ENCODE measurements at regions not wholly inside any gene's neighbourhood (a gene's known extent, or its start where the extent isn't known, plus 50 kb on each side); places are given as distances from the start of the nearest gene placed in this dataset.
"Not testable (repeated sequence)": the region's sequence is repeated elsewhere in the genome, so short reads cannot be mapped to it uniquely, and the experiment has no call there.

DNA sequence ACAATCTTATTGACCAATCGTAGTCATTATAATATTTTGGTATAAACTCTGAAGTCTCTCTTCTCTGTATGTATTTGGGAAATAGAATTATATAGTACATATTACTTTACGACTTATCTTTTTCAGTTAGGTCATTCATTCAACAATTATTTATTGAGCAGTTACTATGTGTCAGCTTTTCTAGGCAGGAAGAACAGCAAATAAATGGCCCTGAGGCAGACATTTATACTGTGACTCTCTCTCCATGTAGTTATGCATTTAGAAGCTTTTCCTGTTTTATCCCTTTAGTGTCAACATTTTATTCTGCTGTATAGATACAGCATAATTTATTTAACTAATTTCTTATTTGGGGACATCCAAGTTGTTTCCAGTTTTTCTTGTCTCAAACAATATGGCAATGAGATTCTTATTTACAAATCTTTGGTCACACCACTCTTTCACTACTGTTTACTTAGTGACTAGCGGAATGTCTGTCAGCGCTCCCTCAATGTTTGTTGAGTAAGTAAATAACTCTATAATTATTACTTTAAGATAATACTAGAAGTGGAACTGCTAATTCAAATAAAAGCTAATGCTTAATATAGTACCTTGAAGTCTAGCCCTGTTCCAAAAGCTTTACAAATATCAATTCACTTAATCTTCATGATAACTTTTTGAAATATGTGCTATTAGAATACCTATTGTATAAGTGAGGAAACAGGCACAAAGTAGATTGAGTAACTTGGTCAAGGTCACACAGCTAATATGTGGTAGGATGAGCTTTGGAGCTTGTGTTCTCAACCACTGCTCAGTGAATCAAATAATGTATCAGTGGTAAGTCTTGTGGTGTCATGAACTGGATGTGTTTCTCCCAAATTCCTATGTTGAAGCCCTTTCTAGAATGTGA, 465.6 kb downstream of the SIPA1L2 start:
- Histone ChIP-seq H3K27ac (no peak overlapping the region), H3K4me1 (peaks cover 0 to 5% (median 0%) of the 10 kb centered on the region in 4 donors), H3K27me3 (no peaks in the 10 kb centered on the region), H3K36me3 (no peaks in the 10 kb centered on the region), H3K9me3 (peaks cover 0 to 7% (median 0%) of the 10 kb centered on the region in 4 donors), H3K4me3 (no peak overlapping the region)
- WGBS, 2 donors = 94% methylated on average over 4 of the region's 4 CpGs
- TF ChIP-seq EP300 (IDR thresholded peaks at IDR 0.05) = no peak
- TF ChIP-seq, protein P1, sequence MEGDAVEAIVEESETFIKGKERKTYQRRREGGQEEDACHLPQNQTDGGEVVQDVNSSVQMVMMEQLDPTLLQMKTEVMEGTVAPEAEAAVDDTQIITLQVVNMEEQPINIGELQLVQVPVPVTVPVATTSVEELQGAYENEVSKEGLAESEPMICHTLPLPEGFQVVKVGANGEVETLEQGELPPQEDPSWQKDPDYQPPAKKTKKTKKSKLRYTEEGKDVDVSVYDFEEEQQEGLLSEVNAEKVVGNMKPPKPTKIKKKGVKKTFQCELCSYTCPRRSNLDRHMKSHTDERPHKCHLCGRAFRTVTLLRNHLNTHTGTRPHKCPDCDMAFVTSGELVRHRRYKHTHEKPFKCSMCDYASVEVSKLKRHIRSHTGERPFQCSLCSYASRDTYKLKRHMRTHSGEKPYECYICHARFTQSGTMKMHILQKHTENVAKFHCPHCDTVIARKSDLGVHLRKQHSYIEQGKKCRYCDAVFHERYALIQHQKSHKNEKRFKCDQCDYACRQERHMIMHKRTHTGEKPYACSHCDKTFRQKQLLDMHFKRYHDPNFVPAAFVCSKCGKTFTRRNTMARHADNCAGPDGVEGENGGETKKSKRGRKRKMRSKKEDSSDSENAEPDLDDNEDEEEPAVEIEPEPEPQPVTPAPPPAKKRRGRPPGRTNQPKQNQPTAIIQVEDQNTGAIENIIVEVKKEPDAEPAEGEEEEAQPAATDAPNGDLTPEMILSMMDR (IDR thresholded peaks at IDR 0.05) = no peak
- no peak for TF ChIP-seq POLR2A (IDR thresholded peaks at IDR 0.05)
- DNase-seq (ENCODE audit: low spot score in 2 of 2) = no peak

DNA sequence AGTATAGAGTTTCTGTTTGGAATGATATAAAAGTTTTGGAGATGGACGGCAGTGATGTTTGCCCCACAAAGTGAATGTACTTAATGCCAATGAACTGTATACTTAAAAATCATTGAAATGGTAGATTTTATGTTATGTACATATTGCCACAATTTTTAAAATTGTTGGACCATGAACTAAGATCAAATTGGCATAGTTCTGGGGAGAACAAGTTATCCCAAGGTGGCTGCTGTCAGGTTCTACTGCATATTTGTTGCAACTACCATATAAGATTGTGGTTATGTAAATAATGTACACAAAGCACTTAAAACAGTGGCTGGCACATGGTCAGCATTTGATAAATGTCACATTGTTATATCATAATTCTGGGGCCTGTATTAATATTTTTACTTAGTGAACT, 466.4 kb downstream of the SIPA1L2 start:
- DNase-seq (ENCODE audit: low spot score in 2 of 2) = no peak
- peaks cover 0 to 5% (median 0%) of the 10 kb centered on the region in 4 donors for H3K4me1 ChIP-seq
- 83 to 95% methylated on average over 1 of the region's 1 CpG for WGBS, 2 donors
- H3K36me3 ChIP-seq = no peaks in the 10 kb centered on the region
- peaks cover 0 to 7% (median 0%) of the 10 kb centered on the region in 4 donors for H3K9me3 ChIP-seq
- H3K27ac ChIP-seq = no peak overlapping the region
- H3K27me3 ChIP-seq = no peaks in the 10 kb centered on the region
- TF ChIP-seq, protein P1 (IDR thresholded peaks at IDR 0.05) = no peak
- TF ChIP-seq EP300 (IDR thresholded peaks at IDR 0.05) (no peak), POLR2A (IDR thresholded peaks at IDR 0.05) (no peak)
- no peak overlapping the region for H3K4me3 ChIP-seq

DNA sequence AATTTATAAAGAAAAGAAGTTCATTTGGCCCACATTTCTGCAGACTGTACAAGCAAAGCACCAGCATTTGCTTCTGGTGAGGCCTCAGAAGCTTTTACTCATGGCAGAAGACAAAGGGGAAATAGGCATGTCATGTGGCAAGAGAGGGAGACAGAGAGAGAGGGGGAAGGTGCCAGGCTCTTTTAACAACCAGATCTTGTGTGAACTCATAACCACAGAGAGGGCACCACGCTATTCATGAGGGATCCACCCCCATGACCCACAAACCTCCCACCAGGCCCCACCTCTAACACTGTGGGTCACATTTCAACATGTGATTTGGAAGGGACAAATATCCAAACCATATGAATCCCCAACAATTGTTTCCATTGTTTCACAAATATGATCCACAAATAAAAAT, 467.9 kb downstream of the SIPA1L2 start:
- 47 to 65% methylated on average over 1 of the region's 1 CpG for WGBS, 2 donors
- Histone ChIP-seq H3K4me1 (peaks cover 0 to 5% (median 0%) of the 10 kb centered on the region in 4 donors), H3K27me3 (no peaks in the 10 kb centered on the region), H3K9me3 (peaks cover 0 to 7% (median 0%) of the 10 kb centered on the region in 4 donors), H3K4me3 (no peak overlapping the region), H3K27ac (no peak overlapping the region), H3K36me3 (no peaks in the 10 kb centered on the region)
- TF ChIP-seq, protein P1 (IDR thresholded peaks at IDR 0.05) = no peak
- TF ChIP-seq POLR2A (IDR thresholded peaks at IDR 0.05) = no peak
- no peak for TF ChIP-seq EP300 (IDR thresholded peaks at IDR 0.05)
- no peak for DNase-seq (ENCODE audit: low spot score in 2 of 2)

DNA sequence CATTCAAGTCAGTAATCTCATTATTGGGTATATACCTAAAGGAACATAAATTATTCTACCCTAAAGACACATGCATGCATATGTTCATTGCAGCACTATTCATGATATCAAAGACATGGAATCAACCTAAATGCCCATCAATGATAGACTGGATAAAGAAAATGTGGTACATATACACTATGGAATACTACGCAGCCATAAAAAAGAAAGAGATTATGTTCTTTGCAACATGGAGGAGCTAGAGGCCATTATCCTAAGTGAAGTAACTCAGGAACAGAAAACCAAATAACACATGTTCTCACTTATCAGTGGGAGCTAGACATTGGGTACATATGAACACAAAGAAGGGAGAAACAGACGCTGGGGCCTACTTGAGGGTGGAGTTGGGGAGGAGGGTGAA, 471.4 kb downstream of the SIPA1L2 start:
- 96 to 99% methylated on average over 2 of the region's 2 CpGs for WGBS, 2 donors
- not testable (repeated sequence) for DNase-seq (ENCODE audit: low spot score in 2 of 2); H3K4me1 ChIP-seq; H3K27ac ChIP-seq; H3K4me3 ChIP-seq; H3K9me3 ChIP-seq; H3K27me3 ChIP-seq; H3K36me3 ChIP-seq

DNA sequence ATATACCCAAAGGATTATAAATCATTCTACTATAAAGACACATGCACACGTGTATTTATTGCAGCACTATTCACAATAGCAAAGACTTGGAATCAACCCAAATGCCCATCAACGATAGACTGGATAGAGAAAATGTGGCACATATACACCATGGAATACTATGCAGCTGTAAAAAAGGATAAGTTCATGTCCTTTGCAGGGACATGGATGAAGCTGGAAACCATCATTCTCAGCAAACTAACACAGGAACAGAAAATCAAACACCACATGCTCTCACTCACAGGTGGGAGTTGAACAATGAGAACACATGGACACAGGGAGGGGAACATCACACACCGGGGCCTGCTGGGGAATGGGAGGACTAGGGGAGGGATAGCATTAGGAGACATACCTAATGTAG, 473.9 kb downstream of the SIPA1L2 start:
- WGBS, 2 donors = 88 to 89% methylated on average over 3 of the region's 3 CpGs
- not testable (repeated sequence) for H3K4me1 ChIP-seq; H3K27me3 ChIP-seq; H3K9me3 ChIP-seq; H3K4me3 ChIP-seq; H3K36me3 ChIP-seq; DNase-seq (ENCODE audit: low spot score in 2 of 2); H3K27ac ChIP-seq

DNA sequence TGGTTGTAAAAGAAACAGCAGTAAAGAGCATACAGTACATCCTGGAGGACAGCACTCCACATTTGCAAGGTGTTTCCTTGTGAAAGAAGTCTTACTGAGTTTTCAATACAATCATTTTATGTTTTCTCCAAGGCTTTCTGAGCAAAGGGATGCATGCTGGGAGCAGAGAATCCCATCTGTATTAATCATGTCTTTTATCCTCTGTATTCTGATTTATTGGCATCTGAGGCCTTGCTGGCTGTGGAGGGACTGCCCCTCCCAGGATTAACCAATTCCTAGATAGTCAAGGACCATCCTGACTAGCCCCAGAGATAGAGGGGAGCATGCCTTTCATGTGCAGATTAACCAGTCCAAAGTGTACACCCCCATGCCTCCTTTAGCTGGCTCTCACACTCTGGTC, 476.3 kb downstream of the SIPA1L2 start:
- DNase-seq (ENCODE audit: low spot score in 2 of 2) = no peak
- peaks cover 0 to 4% (median 0%) of the 10 kb centered on the region in 4 donors for H3K4me1 ChIP-seq
- no peaks in the 10 kb centered on the region for H3K9me3 ChIP-seq
- no peaks in the 10 kb centered on the region for H3K27me3 ChIP-seq
- TF ChIP-seq, protein P1 (IDR thresholded peaks at IDR 0.05) = no peak
- TF ChIP-seq POLR2A (IDR thresholded peaks at IDR 0.05) = no peak
- TF ChIP-seq EP300 (IDR thresholded peaks at IDR 0.05) = no peak
- H3K36me3 ChIP-seq = no peaks in the 10 kb centered on the region
- H3K4me3 ChIP-seq = no peak overlapping the region
- H3K27ac ChIP-seq = no peak overlapping the region
